ENCODE measurements at regions not wholly inside any gene's neighbourhood (a gene's known extent, or its start where the extent isn't known, plus 50 kb on each side); places are given as distances from the start of the nearest gene placed in this dataset.

DNA sequence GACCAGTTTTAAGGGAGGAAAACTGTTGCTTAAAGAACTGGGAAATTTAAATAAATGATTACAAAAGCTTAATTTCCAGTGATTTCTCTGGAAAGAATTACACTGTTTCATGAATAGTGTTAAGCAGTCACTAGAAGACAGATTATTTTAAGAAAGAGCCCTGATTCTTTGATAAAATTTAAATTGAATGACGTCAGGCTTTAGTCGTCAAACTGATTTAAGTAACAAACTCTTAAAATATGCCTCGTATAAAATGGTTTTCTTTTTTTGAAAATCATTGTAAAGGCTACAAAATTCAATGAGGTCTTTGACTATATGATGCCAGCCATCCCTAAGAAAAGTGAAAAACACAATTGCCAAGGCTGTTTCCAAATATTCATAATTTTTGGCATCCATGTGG, 465.0 kb downstream of the NR4A2 start:
- no peak for TF ChIP-seq EZH2 (IDR thresholded peaks at IDR 0.05)
- TF ChIP-seq POLR2AphosphoS5 (IDR thresholded peaks at IDR 0.05; ENCODE audit: borderline replicate concordance, low read depth, low read length), result no peak
